HFF-Myc (cell line): ENCODE measurements at regions not wholly inside any gene's neighbourhood (a gene's known extent, or its start where the extent isn't known, plus 50 kb on each side); places are given as distances from the start of the nearest gene placed in this dataset.

Experiments
- DNase-seq: peaks from one replicate; pipeline ENCODE4 v3.0.0-alpha.2; 2011; ENCODE audit warnings: low read depth; ENCODE audit errors: extremely low read depth
- H3K4me3 ChIP-seq: replicated peaks from 2 replicates; pipeline ENCODE4 v1.5.1; 2011; ENCODE audit warnings: low read depth, mild to moderate bottlenecking, control low read depth, low read length
- CTCF ChIP-seq: IDR thresholded peaks from 2 replicates; pipeline ENCODE4 v1.5.1; 2012; ENCODE audit warnings: mild to moderate bottlenecking, low read depth, low read length, control low read depth; ENCODE audit errors: missing control alignments

- DNase-seq = no peak
- H3K4me3 ChIP-seq = no peak overlapping the region
- TF ChIP-seq CTCF = no peak
These were observed 122.5 kb downstream of the DICER1 start for GRCh38 chr14:95034788-95035187.

GRCh38 chr14:95033682-95034632 lies 123.4 kb downstream of the DICER1 start:
- TF ChIP-seq CTCF = no peak
- no peak for DNase-seq
- H3K4me3 ChIP-seq = no peak overlapping the region

GRCh38 chr14:95033031-95033430 lies 124.3 kb downstream of the DICER1 start:
- no peak for DNase-seq

GRCh38 chr14:95026851-95027463 lies 130.4 kb downstream of the DICER1 start:
- TF ChIP-seq CTCF = no peak
- no peak overlapping the region for H3K4me3 ChIP-seq
- DNase-seq = no peak

More at GRCh38 chr14:95033031-95033430, 124.3 kb downstream of the DICER1 start:
- no peak for TF ChIP-seq CTCF
- H3K4me3 ChIP-seq = no peak overlapping the region

GRCh38 chr14:95025941-95026340 lies 131.4 kb downstream of the DICER1 start:
- DNase-seq = no peak
- TF ChIP-seq CTCF = no peak
- H3K4me3 ChIP-seq = no peak overlapping the region

GRCh38 chr14:95025218-95025617 lies 132.1 kb downstream of the DICER1 start:
- DNase-seq = no peak
- H3K4me3 ChIP-seq = no peak overlapping the region
- TF ChIP-seq CTCF = no peak
